ENCODE measurements at regions not wholly inside any gene's neighbourhood (a gene's known extent, or its start where the extent isn't known, plus 50 kb on each side); places are given as distances from the start of the nearest gene placed in this dataset.

GRCh38 chr4:41883988-41884734, 51.1 kb upstream of the TMEM33 start:
- no peaks in the 10 kb centered on the region for H3K36me3 ChIP-seq
- H3K27ac ChIP-seq = no peak overlapping the region
- TF ChIP-seq CTCF (IDR thresholded peaks at IDR 0.05) (no peak), POLR2A (IDR thresholded peaks at IDR 0.05) (no peak), EP300 (IDR thresholded peaks at IDR 0.05) (no peak)
- DNase-seq (ENCODE audit: low spot score in 2 of 2) = no peak
- no peaks in the 10 kb centered on the region for H3K9me3 ChIP-seq
- H3K4me1 ChIP-seq = peaks cover 0 to 40% (median 12%) of the 10 kb centered on the region in 4 donors
- H3K4me3 ChIP-seq = no peak overlapping the region
- peaks cover 0 to 41% of the 10 kb centered on the region in 2 donors for H3K27me3 ChIP-seq
- WGBS, 2 donors = 74 to 81% methylated on average over 5 of the region's 5 CpGs

DNA sequence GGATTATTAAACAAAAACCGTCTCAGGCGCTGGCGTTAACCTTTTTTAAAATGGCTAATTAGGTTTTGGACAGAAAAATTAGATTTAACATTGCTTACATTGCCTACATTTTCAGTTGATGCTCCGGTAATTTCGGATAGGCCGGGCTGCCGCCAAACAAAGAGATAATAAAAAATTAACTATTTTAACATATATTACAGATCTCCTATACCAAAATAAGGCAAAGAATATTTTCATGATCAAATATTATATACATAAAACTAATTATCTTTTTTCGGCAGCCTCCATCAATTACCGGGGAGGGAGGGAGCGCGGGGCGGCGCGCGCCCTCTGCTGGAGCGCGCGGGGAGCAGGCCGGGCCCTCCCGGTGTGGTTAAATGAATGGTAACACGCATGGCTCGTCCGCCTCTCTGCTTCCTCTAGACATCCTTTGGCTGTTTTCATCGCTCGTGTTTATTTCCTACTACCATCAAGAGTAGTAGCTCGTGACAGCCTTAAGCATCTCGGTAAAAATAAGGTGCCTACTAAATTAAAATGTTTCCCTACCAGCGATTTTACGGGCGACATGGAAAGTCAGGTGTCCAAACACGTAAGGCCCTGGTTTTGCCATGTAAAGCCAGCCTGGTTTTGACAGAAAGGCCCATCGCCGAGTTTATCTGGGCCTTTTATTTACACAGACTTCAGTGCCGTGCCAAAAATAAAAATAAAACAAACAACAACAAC, 52.4 kb upstream of the TMEM33 start:
- WGBS, 2 donors = 14 to 19% methylated on average over 34 of the region's 34 CpGs
- no peak overlapping the region for H3K27ac ChIP-seq
- H3K36me3 ChIP-seq = no peaks in the 10 kb centered on the region
- no peaks in the 10 kb centered on the region for H3K9me3 ChIP-seq
- peak overlapping the region; percentile 27 to 50 (median 34) for H3K4me3 ChIP-seq
- H3K4me1 ChIP-seq = peaks cover 0 to 35% (median 12%) of the 10 kb centered on the region in 4 donors
- DNase-seq (ENCODE audit: low spot score in 2 of 2) = peak in 1 of 2 donors; percentile 21
- TF ChIP-seq CTCF (IDR thresholded peaks at IDR 0.05) (peak; percentile 54 to 93 (median 92)), EP300 (IDR thresholded peaks at IDR 0.05) (no peak)
- H3K27me3 ChIP-seq = peaks cover 0 to 55% of the 10 kb centered on the region in 2 donors

- Histone ChIP-seq H3K4me1 (peaks cover 0 to 30% (median 12%) of the 10 kb centered on the region in 4 donors), H3K9me3 (no peaks in the 10 kb centered on the region), H3K27ac (no peak overlapping the region), H3K4me3 (peak overlapping the region; percentile 27 to 50 (median 34)), H3K36me3 (no peaks in the 10 kb centered on the region), H3K27me3 (peaks cover 0 to 62% of the 10 kb centered on the region in 2 donors)
- no peak for DNase-seq (ENCODE audit: low spot score in 2 of 2)
- 2 to 4% methylated on average over 31 to 49 of the region's 53 CpGs for WGBS, 2 donors
- no peak for TF ChIP-seq CTCF (IDR thresholded peaks at IDR 0.05)
- no peak for TF ChIP-seq EP300 (IDR thresholded peaks at IDR 0.05)
- no peak for TF ChIP-seq POLR2A (IDR thresholded peaks at IDR 0.05)
These were observed 53.1 kb upstream of the TMEM33 start for GRCh38 chr4:41881981-41882624.

DNA sequence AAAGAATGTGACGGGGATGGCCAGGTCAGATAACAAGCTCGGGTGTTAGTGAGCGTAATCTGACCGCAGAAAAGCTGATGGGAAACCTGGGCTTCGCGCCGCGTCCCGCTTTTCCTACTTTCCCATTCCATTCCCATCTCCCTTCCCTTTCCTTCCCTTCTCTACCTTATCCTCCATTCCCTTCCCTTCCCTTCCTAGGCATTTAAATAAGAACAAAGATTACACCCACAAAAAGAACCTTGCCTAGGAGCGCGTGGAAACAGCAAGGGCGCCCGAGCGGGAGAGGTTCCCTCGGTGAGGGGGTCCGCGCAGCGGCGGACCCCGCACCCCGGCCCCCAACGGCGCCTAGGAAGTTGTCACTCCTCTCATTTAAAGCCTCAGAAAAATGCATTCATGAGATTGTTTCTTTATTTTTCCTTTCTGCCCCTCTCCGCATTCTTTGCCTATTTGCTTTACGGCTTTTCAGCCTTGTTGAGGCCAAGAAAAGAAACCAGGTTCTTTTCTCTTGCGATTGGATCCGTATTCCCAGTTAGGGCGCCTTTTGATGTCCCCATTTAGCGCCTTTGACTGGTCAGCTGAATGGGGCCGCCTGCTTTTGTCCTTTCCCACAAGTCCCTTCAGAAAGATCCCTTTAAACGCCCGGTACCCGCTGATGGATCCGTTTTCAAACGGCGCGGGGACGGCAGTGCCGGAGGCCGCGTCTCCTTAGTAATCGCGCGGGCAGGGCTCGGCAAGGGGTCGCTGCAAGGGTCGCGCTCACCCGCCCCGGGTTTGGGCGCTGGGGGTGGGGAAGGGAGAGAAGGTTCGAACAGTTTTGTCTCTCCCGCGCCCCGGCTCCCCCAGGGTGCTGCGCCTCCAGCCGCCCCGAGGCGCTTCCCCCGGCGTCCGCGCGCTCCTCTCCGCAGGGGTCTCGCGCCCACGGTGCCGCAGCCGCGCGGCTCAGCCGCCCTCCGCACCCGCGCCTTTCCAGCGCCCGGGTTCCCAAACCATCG, 54.1 kb upstream of the TMEM33 start:
- Histone ChIP-seq H3K4me3 (peak overlapping the region; percentile 27 to 50 (median 34)), H3K27me3 (peaks cover 0 to 66% of the 10 kb centered on the region in 2 donors), H3K9me3 (no peaks in the 10 kb centered on the region), H3K36me3 (no peaks in the 10 kb centered on the region), H3K27ac (no peak overlapping the region), H3K4me1 (peaks cover 0 to 30% (median 12%) of the 10 kb centered on the region in 4 donors)
- 5 to 6% methylated on average over 68 to 79 of the region's 79 CpGs for WGBS, 2 donors
- DNase-seq (ENCODE audit: low spot score in 2 of 2) = no peak
- TF ChIP-seq EP300 (IDR thresholded peaks at IDR 0.05) (no peak), POLR2A (IDR thresholded peaks at IDR 0.05) (no peak), CTCF (IDR thresholded peaks at IDR 0.05) (no peak)
